Pancreas (tissue), 10 donors: ENCODE measurements at regions not wholly inside any gene's neighbourhood (a gene's known extent, or its start where the extent isn't known, plus 50 kb on each side); places are given as distances from the start of the nearest gene placed in this dataset.
A peak's percentile ranks its signal among the peaks of the same experiment; 100 is the strongest.

Experiments used
- ATAC-seq, 4 donors: fragments of 200-7000 bp; cut with Tn5 transposase; one replicate each; pipeline versions ENCODE4 v1.8.0 to v1.9.1; 2020; ENCODE audit warnings: mild to moderate bottlenecking in 4 of 4, moderate library complexity in 4 of 4
- DNase-seq, 6 donors: peaks; one replicate each; pipeline ENCODE4 v3.0.0-alpha.2; 2020
- FAIRE-seq: peaks from 2 replicates; lab custom pipeline; 2012; peaks lifted over from hg19 to GRCh38; lab: Jason Lieb, UNC
- H3K27ac ChIP-seq, 4 donors: fragments of 200-600 bp; sonication (generic); 1 replicate in 3 of 4; 2 replicates in 1 of 4; pipeline versions ENCODE4 v1.5.0 to v1.8.0; 2020
- H3K27me3 ChIP-seq, 4 donors: fragments of 200-600 bp; one replicate each; pipeline ENCODE4 v1.8.0; 2021
- H3K36me3 ChIP-seq, 3 donors: fragments of 200-600 bp; sonication (generic) in 1 of 3; one replicate each; pipeline versions ENCODE4 v1.5.0 to v1.8.0; 2020 to 2021
- H3K4me1 ChIP-seq, 3 donors: fragments of 200-600 bp; one replicate each; pipeline ENCODE4 v1.8.0; 2021
- H3K4me3 ChIP-seq, 4 donors: fragments of 200-600 bp; sonication (generic) in 2 of 4; one replicate each; pipeline versions ENCODE4 v1.5.0 to v1.8.0; 2020 to 2021
- H3K9me3 ChIP-seq, 4 donors: fragments of 200-600 bp; one replicate each; pipeline ENCODE4 v1.8.0; 2021
- CTCF ChIP-seq, 4 donors: fragments of 200-600 bp; sonication (generic) in 3 of 4; IDR thresholded peaks; one replicate each; pipeline versions ENCODE4 v1.5.0 to v1.8.0; 2021; ENCODE audit warnings: antibody characterized with exemption in 4 of 4
- WGBS, 2 donors: extraction: QIAGEN DNeasy Blood & Tissue Kit; methylation state at CpG; one replicate each; pipeline ENCODE4 v1.1.7; 2013; 5-methylcytosine and 5-hydroxymethylcytosine counted together
- intact Hi-C, 3 donors: fragments of 100-400 bp; cut with DNase I; formaldehyde crosslinking; loops; one replicate each; pipeline versions ENCODE4 v1.11.1 to v1.14.2; 2022
- donor health status: healthy with polysubstance abuse.
- donor health status: DM: no; HTN: no; CAD: no; lungs with moderate emphysema.
- donor health status: DM: no; HTN: no; CAD: no.
- donor health status: control.
- donor health status: control.
- donor health status: Bipolar disorder and iron deficiency.
- donor health status: DM: yes; HTN: yes; CAD: no.
- donor health status: DM: no; HTN: no; CAD: no.
- donor health status: DM: no; HTN: no; CAD: no.
- donor health status: DM: yes; HTN: yes; CAD: no.

- no peaks in the 10 kb centered on the region for H3K36me3 ChIP-seq
- FAIRE-seq (no peak), ATAC-seq (peak in 1 of 4 donors; percentile 66), DNase-seq (no peak)
- H3K27ac ChIP-seq = no peak overlapping the region
- intact Hi-C loops = no loop called here
- no peak for TF ChIP-seq CTCF (IDR thresholded peaks at IDR 0.05)
- H3K9me3 ChIP-seq = no peaks in the 10 kb centered on the region
- no peaks in the 10 kb centered on the region for H3K27me3 ChIP-seq
- H3K4me3 ChIP-seq = no peak overlapping the region
- no peaks in the 10 kb centered on the region for H3K4me1 ChIP-seq
- 7 to 12% methylated on average over 1 of the region's 1 CpG for WGBS, 2 donors
Measured at GRCh38 chr18:42392416-42392815, 437.4 kb downstream of the PIK3C3 start.

GRCh38 chr18:42392926-42393325 lies 437.9 kb downstream of the PIK3C3 start:
- TF ChIP-seq CTCF (IDR thresholded peaks at IDR 0.05) = no peak
- Histone ChIP-seq H3K27ac (no peak overlapping the region), H3K4me3 (no peak overlapping the region), H3K9me3 (no peaks in the 10 kb centered on the region), H3K4me1 (no peaks in the 10 kb centered on the region), H3K36me3 (no peaks in the 10 kb centered on the region), H3K27me3 (no peaks in the 10 kb centered on the region)
- ATAC-seq = no peak
- 50 to 56% methylated on average over 3 of the region's 3 CpGs for WGBS, 2 donors
- DNase-seq = no peak
- intact Hi-C loops = no loop called here
- no peak for FAIRE-seq

- H3K36me3 ChIP-seq = no peaks in the 10 kb centered on the region
- H3K27me3 ChIP-seq = no peaks in the 10 kb centered on the region
- no peaks in the 10 kb centered on the region for H3K9me3 ChIP-seq
- no peak for FAIRE-seq
- no peak for TF ChIP-seq CTCF (IDR thresholded peaks at IDR 0.05)
- ATAC-seq = no peak
- no peak overlapping the region for H3K27ac ChIP-seq
- H3K4me3 ChIP-seq = no peak overlapping the region
- intact Hi-C loops = no loop called here
- DNase-seq = no peak
- no peaks in the 10 kb centered on the region for H3K4me1 ChIP-seq
Measured at GRCh38 chr18:42394238-42394637, 439.2 kb downstream of the PIK3C3 start.

GRCh38 chr18:42401131-42401673 lies 446.2 kb downstream of the PIK3C3 start:
- TF ChIP-seq CTCF (IDR thresholded peaks at IDR 0.05) = no peak
- no peak for FAIRE-seq
- intact Hi-C loops = no loop called here
- no peaks in the 10 kb centered on the region for H3K9me3 ChIP-seq
- WGBS, 2 donors = 65 to 78% methylated on average over 4 of the region's 4 CpGs
- no peaks in the 10 kb centered on the region for H3K27me3 ChIP-seq
- no peak for DNase-seq
- H3K27ac ChIP-seq = no peak overlapping the region
- no peaks in the 10 kb centered on the region for H3K4me1 ChIP-seq
- no peaks in the 10 kb centered on the region for H3K36me3 ChIP-seq
- no peak for ATAC-seq
- no peak overlapping the region for H3K4me3 ChIP-seq

GRCh38 chr18:42404151-42404550 lies 449.1 kb downstream of the PIK3C3 start:
- ATAC-seq (no peak), DNase-seq (no peak), FAIRE-seq (no peak)
- 43 to 47% methylated on average over 2 of the region's 2 CpGs for WGBS, 2 donors
- TF ChIP-seq CTCF (IDR thresholded peaks at IDR 0.05) = no peak
- H3K27me3 ChIP-seq = no peaks in the 10 kb centered on the region
- no peaks in the 10 kb centered on the region for H3K4me1 ChIP-seq
- no peaks in the 10 kb centered on the region for H3K36me3 ChIP-seq
- intact Hi-C loops = no loop called here
- H3K27ac ChIP-seq = no peak overlapping the region
- H3K4me3 ChIP-seq = no peak overlapping the region
- no peaks in the 10 kb centered on the region for H3K9me3 ChIP-seq
